ENCODE measurements at regions not wholly inside any gene's neighbourhood (a gene's known extent, or its start where the extent isn't known, plus 50 kb on each side); places are given as distances from the start of the nearest gene placed in this dataset.
"Not testable (repeated sequence)": the region's sequence is repeated elsewhere in the genome, so short reads cannot be mapped to it uniquely, and the experiment has no call there.

DNA sequence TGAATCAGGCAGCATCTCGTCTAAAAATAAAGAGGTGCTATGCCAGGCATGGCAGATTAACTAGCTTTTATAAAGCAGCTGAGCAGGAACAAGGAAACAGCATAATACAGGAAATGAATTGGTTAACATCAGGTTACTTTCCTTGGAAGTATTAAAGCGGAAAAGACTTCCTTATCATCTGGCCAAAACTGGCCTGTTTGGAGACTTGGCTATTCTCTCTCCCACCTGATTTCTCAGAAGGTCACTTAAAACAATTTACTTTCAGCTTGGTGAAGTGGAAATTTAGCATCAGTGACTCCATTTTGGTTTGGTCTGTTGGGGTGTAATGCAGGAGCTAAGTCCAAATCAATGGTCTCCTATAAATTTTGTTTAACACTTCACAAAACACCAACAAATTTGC, 191.6 kb downstream of the NUFIP1 start:
- TF ChIP-seq, protein P1, sequence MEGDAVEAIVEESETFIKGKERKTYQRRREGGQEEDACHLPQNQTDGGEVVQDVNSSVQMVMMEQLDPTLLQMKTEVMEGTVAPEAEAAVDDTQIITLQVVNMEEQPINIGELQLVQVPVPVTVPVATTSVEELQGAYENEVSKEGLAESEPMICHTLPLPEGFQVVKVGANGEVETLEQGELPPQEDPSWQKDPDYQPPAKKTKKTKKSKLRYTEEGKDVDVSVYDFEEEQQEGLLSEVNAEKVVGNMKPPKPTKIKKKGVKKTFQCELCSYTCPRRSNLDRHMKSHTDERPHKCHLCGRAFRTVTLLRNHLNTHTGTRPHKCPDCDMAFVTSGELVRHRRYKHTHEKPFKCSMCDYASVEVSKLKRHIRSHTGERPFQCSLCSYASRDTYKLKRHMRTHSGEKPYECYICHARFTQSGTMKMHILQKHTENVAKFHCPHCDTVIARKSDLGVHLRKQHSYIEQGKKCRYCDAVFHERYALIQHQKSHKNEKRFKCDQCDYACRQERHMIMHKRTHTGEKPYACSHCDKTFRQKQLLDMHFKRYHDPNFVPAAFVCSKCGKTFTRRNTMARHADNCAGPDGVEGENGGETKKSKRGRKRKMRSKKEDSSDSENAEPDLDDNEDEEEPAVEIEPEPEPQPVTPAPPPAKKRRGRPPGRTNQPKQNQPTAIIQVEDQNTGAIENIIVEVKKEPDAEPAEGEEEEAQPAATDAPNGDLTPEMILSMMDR (IDR thresholded peaks at IDR 0.05; ENCODE audit: insufficient read depth, low read depth, low read length, missing control alignments), result no peak
- no peak overlapping the region for H3K4me3 ChIP-seq (ENCODE audit: low read depth, low read length)
- DNase-seq (ENCODE audit: low read depth), result no peak

- TF ChIP-seq, protein P1 (IDR thresholded peaks at IDR 0.05; ENCODE audit: insufficient read depth, low read depth, low read length, missing control alignments), result no peak
- no peak overlapping the region for H3K4me3 ChIP-seq (ENCODE audit: low read depth, low read length)
- DNase-seq (ENCODE audit: low read depth), result no peak
These were observed 192.4 kb downstream of the NUFIP1 start for GRCh38 chr13:44796597-44797490.

DNA sequence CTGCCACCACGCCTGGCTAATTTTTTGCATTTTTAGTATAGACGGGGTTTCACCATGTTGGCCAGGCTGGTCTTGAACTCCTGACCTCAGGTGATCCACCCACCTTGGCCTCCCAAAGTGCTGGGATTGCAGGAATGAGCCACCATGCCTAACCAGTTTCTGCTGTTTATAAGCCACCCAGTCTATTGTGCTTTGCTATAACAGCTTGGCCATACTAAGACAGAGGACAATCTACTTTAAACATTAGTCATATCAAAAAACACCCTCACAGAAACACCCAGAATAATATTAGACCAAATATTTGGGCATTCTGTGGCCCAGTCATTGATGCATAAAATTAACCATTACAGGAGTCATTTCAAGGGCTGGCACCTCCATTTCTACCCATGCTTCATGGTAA, 193.2 kb downstream of the NUFIP1 start:
- DNase-seq (ENCODE audit: low read depth); H3K4me3 ChIP-seq (ENCODE audit: low read depth, low read length): not testable (repeated sequence)

DNA sequence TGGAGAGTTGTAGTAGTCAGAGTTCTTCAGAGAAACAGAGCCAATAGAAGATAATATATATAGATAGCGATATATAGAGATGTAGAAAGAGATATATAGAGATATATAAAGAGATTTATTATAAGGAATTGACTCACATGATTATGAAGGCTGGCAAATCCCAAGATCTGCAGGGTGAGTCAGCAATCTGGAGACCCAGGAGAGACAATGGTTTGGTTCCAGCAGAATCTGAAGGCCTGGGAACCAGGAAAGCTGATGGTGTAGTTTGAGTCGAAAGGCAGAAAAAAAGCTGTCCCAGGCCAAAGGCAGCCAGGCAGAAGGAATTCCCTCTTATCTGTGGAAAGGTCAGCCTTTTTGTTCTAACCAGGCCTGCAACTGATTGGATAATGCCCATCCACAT, 194.1 kb downstream of the NUFIP1 start:
- TF ChIP-seq, protein P1 (IDR thresholded peaks at IDR 0.05; ENCODE audit: insufficient read depth, low read depth, low read length, missing control alignments), result no peak

DNA sequence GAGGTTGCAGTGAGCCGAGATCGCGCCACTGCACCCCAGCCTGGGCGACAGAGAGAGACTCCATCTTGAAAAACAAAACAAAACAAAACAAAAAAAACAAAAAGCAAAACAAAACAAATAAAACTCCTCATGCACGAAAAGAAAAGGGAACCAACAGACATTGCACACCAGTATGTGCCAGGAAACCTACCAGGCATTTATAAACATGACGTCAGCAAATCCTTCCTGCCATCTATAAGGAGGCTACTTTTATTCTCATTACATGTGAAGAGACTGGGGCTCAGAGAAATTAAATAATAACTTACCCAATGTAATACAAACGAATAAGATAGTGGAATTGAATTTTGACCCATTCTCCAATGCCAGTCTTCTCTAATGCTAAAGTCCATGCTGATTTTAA, 197.2 kb downstream of the NUFIP1 start:
- H3K4me3 ChIP-seq (ENCODE audit: low read depth, low read length), result no peak overlapping the region
- DNase-seq (ENCODE audit: low read depth), result no peak
- TF ChIP-seq, protein P1 (IDR thresholded peaks at IDR 0.05; ENCODE audit: insufficient read depth, low read depth, low read length, missing control alignments), result no peak

More for the DNA sequence above, 194.1 kb downstream of the NUFIP1 start:
- H3K4me3 ChIP-seq (ENCODE audit: low read depth, low read length), result no peak overlapping the region
- no peak for DNase-seq (ENCODE audit: low read depth)

DNA sequence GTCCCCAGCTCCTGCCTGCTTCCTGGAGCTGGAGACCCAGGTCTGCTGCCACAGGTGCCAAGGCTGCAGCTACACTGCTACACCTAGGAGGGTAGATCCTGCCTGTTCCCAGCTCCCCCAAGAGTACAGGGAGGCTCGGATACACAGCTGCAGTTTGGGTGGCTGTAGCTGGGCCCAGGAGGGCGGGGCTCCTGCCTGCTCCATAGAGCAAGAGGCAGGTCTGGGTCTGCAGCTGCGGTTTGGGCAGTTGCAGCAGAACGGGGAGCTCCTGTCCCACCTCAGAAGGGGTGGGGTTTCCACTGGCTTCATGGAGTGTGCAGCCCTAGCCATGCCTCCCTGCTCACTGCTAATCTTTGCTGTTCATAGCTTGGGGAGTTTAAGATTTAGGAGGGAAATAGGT, 199.0 kb downstream of the NUFIP1 start:
- no peak overlapping the region for H3K4me3 ChIP-seq (ENCODE audit: low read depth, low read length)
- no peak for DNase-seq (ENCODE audit: low read depth)
- TF ChIP-seq, protein P1 (IDR thresholded peaks at IDR 0.05; ENCODE audit: insufficient read depth, low read depth, low read length, missing control alignments), result no peak

DNA sequence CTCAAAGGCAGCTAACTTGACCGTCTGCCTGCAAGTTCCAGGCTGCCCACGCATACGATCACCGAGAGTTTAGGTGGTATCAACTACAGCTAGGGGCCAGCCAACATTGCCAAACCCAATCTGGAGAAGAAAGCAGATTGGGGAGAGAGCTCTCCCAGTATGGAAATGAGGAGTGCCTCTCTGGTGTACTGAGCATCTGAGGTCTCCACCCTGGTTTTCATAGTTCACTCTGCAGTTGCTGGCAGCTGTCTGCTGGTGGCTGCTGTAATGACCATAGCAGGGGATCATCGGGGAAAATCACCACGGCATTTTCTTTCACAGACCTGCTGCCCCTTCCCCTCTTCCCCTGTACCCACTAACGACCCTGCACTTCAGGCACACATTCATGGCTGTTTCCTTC, 201.7 kb downstream of the NUFIP1 start:
- DNase-seq (ENCODE audit: low read depth), result no peak
- TF ChIP-seq, protein P1 (IDR thresholded peaks at IDR 0.05; ENCODE audit: insufficient read depth, low read depth, low read length, missing control alignments), result no peak
- H3K4me3 ChIP-seq (ENCODE audit: low read depth, low read length), result no peak overlapping the region
